HG03521 (cell line): ENCODE measurements at regions not wholly inside any gene's neighbourhood (a gene's known extent, or its start where the extent isn't known, plus 50 kb on each side); places are given as distances from the start of the nearest gene placed in this dataset.

Source experiments
- ATAC-seq: cut with Tn5 transposase; IDR thresholded peaks from one replicate; pipeline ENCODE4 v1.9.1; 2021; ENCODE audit warnings: mild to moderate bottlenecking, moderate library complexity; ENCODE audit not compliant: unreplicated experiment

DNA sequence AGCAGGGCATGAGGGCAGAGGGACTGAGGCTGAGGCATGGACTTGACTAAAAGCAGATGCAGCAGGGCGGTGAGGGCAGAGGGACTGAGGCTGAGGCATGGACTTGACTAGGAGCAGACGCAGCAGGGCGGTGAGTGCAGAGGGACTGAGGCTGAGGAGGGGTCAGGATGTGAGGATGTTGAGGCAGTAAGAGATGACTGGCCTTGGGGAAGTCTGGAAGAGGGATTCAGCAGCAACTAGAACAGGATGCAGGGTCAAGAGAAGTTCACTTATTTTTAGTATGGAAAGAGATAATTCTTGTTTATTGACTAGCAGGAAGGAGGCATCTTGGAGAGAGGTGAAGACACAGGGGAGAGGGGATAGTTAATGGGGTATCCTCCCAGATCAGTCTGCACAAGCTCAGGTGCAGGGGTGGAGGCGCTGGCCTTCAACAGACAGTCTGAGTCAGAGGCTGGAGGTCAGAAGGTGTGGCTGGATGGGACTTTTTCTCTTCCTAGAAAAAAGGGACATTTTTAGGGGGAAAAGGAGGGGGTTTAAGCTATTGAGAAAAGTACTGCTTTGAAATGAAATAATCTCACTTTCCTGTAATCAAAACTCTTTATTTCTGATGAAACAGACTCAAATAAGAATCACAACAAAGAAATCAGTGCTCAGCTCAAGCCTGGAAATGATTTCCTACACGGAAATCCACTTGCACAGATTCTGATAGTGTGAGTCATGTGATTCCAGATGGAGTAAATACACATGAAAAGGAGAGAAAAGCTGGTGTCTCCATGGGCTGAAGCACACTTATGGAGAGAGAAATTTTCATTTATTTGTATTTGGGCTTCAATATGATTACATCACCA, 130.9 kb downstream of the PALM2AKAP2 start:
- no peak for ATAC-seq

DNA sequence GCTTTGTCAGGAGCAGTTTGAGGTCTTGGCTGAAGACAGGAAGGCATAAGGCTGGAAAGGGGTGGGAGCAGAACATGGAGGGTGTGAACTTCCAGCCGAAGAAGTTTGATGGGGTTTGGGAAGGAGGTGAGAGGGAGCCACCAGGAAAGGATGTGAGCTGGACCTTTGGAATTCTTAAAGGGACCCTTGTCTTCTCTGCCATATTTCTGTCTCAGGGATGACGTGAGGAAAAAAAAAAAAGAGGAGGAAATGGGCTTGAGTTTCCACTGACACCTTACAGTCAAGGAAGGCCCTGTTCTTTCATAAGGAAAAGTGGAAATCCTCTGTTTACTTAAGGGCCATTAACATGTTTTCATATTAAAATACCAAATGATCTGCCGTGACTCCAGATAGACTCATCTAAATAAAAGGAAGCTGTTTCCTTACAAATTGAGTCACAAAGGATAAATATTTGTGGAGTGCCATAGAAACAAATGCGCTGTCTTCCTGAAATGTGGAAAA, 132.1 kb downstream of the PALM2AKAP2 start:
- ATAC-seq = no peak

DNA sequence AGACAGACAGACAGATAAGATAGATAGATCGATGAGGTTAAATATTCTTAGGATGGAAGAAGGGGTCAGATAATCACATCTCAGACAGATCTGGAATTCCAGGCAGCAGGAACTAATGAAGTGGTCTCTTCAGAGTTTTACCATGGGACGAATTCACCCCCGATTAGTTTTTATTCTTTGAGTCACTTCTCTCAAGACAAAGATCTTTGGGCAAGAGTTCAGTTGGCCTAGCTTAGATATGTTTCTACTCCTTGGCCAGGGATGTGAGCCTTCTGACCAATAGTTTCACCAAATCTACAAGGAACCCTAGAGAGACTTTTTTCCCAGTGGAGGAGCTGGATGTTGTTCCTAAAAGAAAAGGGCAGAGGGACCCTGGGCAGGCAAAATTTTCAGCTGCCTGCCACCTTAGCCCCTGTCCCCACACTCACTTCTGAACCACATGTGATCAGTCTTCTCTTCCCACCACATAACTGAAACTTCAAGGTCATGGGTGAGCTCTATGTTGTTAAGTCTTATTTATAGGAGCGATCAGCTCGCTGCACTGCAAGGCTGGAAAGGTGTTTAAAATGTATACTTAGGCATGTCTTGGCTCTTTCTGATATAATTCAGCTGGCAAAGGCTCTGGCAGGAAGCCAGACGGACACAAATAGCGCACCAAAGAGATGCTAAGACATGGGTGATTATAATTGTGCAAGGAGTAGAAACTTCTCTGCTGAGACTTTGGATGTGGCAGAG, 132.9 kb downstream of the PALM2AKAP2 start:
- ATAC-seq = no peak

GRCh38 chr9:109913461-109913810, 133.4 kb downstream of the PALM2AKAP2 start:
- no peak for ATAC-seq

- peak; percentile 47 for ATAC-seq
These were observed 134.5 kb downstream of the PALM2AKAP2 start for GRCh38 chr9:109914280-109915027.

DNA sequence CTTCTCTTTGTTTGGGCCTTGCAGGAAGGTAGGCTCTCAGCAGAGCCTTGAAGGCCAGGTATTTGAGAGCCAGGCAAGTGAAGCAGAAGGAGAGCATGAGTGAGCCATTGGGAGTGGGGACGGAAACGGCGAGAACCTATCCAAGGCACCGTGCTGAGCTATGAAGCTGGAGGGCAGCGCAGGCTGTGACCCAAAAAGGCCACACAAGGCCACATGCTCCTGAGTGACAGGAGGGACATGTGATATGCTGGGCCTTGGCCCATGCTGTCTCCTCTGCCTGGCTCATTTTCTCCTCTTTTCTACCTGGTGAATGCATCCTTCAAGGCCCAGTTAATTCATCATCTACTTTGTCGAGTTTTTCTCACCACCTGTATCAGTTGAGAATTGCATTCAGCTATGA, 136.3 kb downstream of the PALM2AKAP2 start:
- ATAC-seq = no peak

DNA sequence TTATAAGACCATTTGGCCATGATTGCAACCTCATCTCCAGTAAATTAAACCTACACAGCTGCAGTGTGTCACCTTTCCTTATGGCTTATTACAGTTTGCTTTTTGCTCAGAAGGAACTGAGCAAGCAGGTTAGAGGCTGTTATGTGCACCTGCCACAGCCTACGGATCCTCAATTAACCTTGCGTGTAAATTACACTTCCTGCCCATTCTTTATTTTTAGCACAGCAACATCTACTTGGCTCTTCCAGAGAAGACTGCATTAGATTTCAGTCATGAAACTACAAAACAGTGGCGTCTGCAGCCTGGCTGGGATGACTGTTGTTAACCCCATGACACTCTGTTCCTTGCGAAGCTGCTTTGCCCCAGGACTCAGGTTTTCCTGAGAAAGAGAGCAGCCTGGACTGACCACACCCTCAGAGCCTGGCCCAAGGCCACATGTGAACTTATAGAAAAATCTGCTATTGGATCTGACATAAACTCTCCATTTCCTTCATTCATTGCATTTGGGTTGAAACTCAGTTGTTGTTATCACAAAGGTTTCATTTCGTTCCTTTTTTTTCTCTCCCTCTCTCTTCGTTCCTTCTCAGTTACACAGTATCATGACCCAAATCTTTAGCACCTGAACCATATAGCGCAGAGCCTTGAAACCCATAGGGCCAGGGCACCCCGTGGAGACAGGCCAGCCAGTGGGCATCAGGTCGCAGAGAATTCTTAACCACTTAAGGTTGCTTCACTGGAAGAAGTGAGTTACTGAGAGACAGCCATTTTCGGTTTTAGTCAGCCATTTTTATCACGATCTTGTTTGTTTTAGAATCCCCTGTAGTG, 138.6 kb downstream of the PALM2AKAP2 start:
- ATAC-seq = peak; percentile 64

- ATAC-seq = no peak
These were observed 139.9 kb downstream of the PALM2AKAP2 start for GRCh38 chr9:109919736-109920408.

GRCh38 chr9:109922617-109923470, 142.8 kb downstream of the PALM2AKAP2 start:
- ATAC-seq = no peak

GRCh38 chr9:109923471-109923760, 143.4 kb downstream of the PALM2AKAP2 start:
- ATAC-seq = no peak

DNA sequence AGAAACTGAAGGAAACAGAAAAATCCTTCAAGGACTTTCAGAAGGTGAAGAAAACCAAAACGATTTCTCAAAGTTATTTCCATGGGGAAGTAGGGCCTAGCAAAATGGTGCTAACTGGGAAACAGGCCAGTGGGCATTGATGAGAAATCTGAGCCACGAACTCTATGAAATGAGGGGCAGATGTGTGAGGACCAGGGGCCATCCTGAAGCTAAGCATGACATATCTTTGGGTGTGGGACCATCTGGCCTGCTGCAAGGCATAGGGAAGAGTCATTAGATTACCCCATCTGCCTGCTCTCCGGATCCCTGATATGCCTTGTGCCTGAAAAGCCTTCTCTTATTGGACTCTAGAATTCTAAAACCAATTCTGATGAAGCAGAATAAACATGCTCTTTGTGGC, 143.8 kb downstream of the PALM2AKAP2 start:
- ATAC-seq = no peak

DNA sequence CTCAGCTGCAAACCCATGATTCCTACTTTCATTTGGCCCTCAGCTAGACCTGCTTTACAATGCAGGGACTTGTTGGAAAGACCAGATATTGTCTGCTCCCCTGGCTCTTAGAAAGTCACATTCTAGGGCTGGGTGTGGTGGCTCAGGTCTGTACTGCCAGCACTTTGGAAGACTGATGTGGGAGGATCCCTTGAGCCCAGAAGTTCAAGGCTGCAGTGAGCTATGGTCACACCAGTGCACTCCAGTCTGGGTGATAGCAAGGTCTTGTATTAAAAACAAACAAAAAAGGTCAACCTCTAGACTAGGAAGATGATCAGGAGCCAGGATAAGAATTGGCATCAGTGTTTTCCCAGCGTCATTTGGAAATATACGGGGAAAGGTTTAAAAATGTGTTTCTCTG, 145.8 kb downstream of the PALM2AKAP2 start:
- ATAC-seq = no peak

DNA sequence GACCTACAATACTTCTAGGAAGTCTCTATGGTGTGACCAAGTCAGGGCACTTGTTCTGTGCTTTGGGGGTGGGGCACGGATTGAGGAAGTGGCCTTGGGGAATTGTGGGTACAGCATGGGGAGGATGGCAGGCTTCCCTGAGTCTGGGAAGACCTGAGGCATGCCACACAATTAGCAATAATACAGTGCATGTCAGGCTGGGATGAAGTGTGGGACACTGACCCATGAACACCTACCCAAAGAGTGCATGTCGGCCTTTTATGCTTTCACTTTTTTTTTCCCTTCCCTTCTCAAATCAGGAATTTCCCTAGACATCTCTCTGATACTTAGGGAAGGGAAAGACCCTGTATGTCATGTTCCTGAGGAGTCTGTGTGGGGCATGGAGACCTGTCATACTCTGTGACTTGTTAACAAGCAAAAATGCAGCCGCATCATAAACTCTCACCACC, 146.4 kb downstream of the PALM2AKAP2 start:
- ATAC-seq = no peak

DNA sequence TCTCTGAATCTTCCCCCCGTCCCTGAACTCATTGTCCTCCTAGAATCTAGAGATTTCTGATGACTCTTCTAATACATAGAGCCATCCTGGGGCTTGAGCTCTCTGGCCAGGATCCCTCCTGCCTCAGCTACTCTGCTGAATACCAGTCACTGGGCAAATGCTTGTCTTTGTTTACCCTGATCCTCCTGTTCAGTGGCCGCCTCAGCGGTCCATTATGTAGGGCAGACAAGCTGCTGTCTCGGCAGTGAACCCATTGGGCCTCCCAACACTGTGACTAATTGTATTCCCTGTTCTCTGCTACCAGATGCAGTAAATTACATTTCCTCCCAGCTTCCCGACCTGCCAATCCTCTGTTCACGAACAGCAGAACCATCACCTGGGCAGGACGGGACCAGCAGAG, 151.6 kb downstream of the PALM2AKAP2 start:
- no peak for ATAC-seq

DNA sequence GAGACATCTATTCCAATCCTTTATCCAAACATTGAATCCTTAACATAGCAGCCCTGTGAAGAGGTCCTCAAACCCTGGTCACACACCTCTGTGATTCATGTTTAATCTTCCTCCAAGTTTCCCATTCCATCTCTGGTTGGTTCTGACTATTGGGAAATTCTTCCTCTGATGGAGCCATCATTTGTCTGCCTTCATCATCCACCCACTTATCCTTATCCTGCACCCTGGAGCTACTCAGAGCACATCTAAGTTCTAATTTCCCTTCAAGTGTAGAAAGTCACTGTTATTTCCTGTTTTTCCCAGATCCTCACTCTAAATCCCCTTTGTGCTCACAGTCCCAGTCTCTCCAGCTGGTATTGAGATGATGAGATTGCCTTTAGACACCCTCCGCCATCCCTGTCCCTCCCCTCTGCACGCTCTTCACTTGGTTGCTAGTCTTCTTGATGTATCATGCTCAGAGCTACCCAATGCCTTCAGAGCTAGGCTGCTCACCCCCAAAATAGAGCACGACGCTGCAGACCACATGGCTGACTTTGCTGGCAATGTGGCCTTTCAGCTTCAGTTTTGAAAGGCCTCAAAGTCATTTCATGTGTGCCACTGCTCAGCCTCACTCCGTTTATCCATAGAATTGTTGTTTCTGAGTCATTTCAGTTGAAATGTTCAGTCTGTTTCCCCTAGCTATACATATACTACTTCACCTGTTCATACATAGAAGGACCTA, 154.3 kb downstream of the PALM2AKAP2 start:
- no peak for ATAC-seq

DNA sequence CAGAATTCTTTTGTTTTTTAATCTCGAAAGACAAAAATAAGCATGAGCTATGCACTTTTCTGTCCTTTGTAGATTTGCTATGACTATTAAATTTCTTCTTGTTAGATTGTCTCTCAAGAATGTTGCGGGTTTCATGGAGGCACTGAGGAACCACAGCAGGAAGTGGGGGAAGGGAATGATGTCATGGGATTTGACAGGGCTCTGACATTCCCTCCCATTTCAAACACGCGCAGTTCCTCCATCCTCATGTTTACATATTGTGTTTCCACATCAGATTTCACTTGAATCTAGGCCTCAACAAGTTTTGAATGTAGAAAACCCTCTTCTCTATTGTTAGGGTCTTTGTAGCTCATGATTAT, 154.8 kb downstream of the PALM2AKAP2 start:
- no peak for ATAC-seq

DNA sequence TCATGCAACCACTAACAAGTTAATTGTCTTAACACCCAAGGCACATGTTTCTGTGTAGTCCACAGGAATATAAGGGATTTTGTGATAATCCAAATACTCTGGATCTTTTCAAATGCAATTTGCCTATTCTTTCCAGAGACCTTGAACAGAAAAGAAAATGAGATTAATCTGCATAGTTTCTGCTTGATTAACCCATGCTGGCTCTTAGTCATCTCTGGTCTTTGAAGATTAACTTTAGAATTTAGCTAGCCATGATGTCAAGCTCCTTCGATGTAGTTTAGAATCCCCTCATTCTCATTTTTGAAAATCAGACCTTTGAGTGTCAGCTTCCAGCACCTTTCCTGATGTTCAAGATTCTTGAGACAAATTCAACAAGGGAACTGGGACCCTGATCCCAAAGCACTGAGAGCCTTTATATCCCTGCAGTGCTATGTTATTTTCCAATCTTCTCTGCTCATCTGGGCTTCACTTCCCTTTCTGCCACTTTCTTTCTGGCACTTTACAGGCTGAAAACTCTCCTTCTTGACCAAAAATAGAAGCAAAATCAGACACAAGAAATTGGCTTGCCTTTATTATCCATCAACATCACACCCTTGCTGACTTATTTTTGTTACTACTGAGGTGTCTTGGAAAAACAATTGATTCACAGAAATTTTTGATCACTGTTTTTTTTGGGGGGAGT, 155.5 kb downstream of the PALM2AKAP2 start:
- ATAC-seq = no peak

- no peak for ATAC-seq
These were observed 158.0 kb downstream of the PALM2AKAP2 start for GRCh38 chr9:109937861-109938453.
